ENCODE measurements at regions not wholly inside any gene's neighbourhood (a gene's known extent, or its start where the extent isn't known, plus 50 kb on each side); places are given as distances from the start of the nearest gene placed in this dataset.
"Not testable (repeated sequence)": the region's sequence is repeated elsewhere in the genome, so short reads cannot be mapped to it uniquely, and the experiment has no call there.

DNA sequence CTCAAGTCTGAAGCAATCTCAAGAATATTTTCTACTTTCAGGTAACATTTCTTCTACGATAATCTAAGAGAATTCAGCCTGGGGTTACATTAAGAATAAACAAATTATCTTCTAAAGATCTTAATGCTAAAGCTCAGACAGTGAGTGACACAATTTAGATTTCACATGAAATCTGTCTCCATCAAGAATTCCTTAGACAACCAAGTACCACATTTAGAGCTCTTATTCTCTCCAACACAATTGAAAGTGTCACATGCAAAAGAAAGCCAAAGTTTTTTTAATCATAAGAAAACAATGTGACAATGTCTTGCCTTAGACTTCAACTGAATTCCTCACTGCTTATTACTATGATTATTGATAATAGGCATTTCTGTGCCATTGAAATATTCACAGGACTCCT is 60.7 kb upstream of the FAT3 start:
- intact Hi-C loops (cut with micrococcal nuclease; ENCODE audit: unreplicated experiment): no loop called here
- ChIA-PET CTCF (no interaction called here), POLR2A (ENCODE audit: low non-redundant PET) (no interaction called here)

DNA sequence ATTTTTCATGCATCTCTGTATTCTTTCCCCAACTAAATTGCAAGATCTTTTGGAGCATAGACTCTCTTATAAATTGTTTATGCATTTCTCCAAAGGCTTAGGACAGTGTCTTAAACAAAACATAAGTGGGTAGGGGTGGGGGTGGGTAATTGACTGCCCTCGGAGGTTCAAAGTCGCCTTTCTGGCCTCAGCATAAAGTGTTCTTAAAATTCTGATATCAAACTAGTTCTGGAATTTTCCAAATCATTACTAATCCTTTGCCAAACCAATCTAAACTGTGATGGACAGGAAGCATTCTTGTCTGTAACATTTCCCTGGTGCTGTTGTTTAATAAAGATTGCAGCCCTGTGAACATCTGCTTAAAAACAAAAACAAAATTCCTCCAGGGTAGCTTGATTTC is 61.8 kb upstream of the FAT3 start:
- POLR2A ChIA-PET (ENCODE audit: low non-redundant PET): no interaction called here
- no peaks in the 10 kb centered on the region for H3K36me3 ChIP-seq (ENCODE audit: insufficient read depth, low read length, poor library complexity, severe bottlenecking)
- H3K9me3 ChIP-seq (ENCODE audit: low read depth, low read length, poor library complexity, severe bottlenecking): no peaks in the 10 kb centered on the region
- TF ChIP-seq, protein P1, sequence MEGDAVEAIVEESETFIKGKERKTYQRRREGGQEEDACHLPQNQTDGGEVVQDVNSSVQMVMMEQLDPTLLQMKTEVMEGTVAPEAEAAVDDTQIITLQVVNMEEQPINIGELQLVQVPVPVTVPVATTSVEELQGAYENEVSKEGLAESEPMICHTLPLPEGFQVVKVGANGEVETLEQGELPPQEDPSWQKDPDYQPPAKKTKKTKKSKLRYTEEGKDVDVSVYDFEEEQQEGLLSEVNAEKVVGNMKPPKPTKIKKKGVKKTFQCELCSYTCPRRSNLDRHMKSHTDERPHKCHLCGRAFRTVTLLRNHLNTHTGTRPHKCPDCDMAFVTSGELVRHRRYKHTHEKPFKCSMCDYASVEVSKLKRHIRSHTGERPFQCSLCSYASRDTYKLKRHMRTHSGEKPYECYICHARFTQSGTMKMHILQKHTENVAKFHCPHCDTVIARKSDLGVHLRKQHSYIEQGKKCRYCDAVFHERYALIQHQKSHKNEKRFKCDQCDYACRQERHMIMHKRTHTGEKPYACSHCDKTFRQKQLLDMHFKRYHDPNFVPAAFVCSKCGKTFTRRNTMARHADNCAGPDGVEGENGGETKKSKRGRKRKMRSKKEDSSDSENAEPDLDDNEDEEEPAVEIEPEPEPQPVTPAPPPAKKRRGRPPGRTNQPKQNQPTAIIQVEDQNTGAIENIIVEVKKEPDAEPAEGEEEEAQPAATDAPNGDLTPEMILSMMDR (conservative IDR thresholded peaks at IDR 0.05; ENCODE audit: low read depth, low read length): no peak
- H3K4me3 ChIP-seq (ENCODE audit: low read depth, low read length, poor library complexity, severe bottlenecking): no peak overlapping the region
- DNase-seq (ENCODE audit: low spot score): no peak
- no peak overlapping the region for H3K27ac ChIP-seq (ENCODE audit: low read depth, low read length, poor library complexity, severe bottlenecking)
- CTCF ChIA-PET: no interaction called here
- peaks cover 13% of the 10 kb centered on the region for H3K4me1 ChIP-seq (ENCODE audit: insufficient read depth, low read length, poor library complexity, severe bottlenecking)
- no TSS peak for BruUV-seq (replicated peaks)
- intact Hi-C loops (cut with micrococcal nuclease; ENCODE audit: unreplicated experiment): no loop called here
- H3K27me3 ChIP-seq (replicated peaks; ENCODE audit: insufficient read depth, low read depth, low read length, poor library complexity): no peaks in the 10 kb centered on the region

More for the DNA sequence above, 60.7 kb upstream of the FAT3 start:
- no peak overlapping the region for H3K4me3 ChIP-seq (ENCODE audit: low read depth, low read length, poor library complexity, severe bottlenecking)
- H3K9me3 ChIP-seq (ENCODE audit: low read depth, low read length, poor library complexity, severe bottlenecking): no peaks in the 10 kb centered on the region
- H3K27ac ChIP-seq (ENCODE audit: low read depth, low read length, poor library complexity, severe bottlenecking): no peak overlapping the region
- peaks cover 13% of the 10 kb centered on the region for H3K4me1 ChIP-seq (ENCODE audit: insufficient read depth, low read length, poor library complexity, severe bottlenecking)
- BruUV-seq (replicated peaks): no TSS peak
- no peak for DNase-seq (ENCODE audit: low spot score)
- no peaks in the 10 kb centered on the region for H3K27me3 ChIP-seq (replicated peaks; ENCODE audit: insufficient read depth, low read depth, low read length, poor library complexity)
- TF ChIP-seq EZH2 (IDR thresholded peaks at IDR 0.05; ENCODE audit: borderline replicate concordance, low read depth, low read length, poor library complexity, severe bottlenecking): no peak
- TF ChIP-seq, protein P1 (conservative IDR thresholded peaks at IDR 0.05; ENCODE audit: low read depth, low read length): no peak
- H3K36me3 ChIP-seq (ENCODE audit: insufficient read depth, low read length, poor library complexity, severe bottlenecking): no peaks in the 10 kb centered on the region

DNA sequence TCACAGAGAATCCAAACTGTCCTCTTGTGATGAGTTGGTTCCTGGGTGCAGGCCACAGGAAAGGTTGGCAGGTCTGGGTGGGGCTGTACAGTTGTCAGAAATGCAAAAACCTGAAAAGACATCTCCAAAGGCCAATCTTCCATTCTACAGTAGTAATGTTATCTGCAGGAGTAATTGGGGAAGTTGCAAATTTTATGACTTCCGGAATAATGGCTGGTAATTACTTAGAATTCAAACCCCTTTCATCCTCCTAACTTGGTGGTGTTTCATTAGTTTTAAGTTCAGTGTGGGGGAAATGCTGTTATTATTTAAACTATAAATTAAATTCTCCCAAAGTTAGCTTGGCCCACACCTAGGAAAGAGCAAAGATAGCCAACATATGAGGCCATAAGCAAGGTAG is 64.7 kb upstream of the FAT3 start:
- H3K9me3 ChIP-seq (ENCODE audit: low read depth, low read length, poor library complexity, severe bottlenecking): no peaks in the 10 kb centered on the region
- H3K4me1 ChIP-seq (ENCODE audit: insufficient read depth, low read length, poor library complexity, severe bottlenecking): peaks cover 13% of the 10 kb centered on the region
- CTCF ChIA-PET: no interaction called here
- TF ChIP-seq EZH2 (IDR thresholded peaks at IDR 0.05; ENCODE audit: borderline replicate concordance, low read depth, low read length, poor library complexity, severe bottlenecking): no peak
- TF ChIP-seq, protein P1 (conservative IDR thresholded peaks at IDR 0.05; ENCODE audit: low read depth, low read length): no peak
- no peaks in the 10 kb centered on the region for H3K36me3 ChIP-seq (ENCODE audit: insufficient read depth, low read length, poor library complexity, severe bottlenecking)
- no peak overlapping the region for H3K4me3 ChIP-seq (ENCODE audit: low read depth, low read length, poor library complexity, severe bottlenecking)
- BruUV-seq (replicated peaks): no TSS peak
- DNase-seq (ENCODE audit: low spot score): peak; percentile 75
- H3K27me3 ChIP-seq (replicated peaks; ENCODE audit: insufficient read depth, low read depth, low read length, poor library complexity): no peaks in the 10 kb centered on the region
- H3K27ac ChIP-seq (ENCODE audit: low read depth, low read length, poor library complexity, severe bottlenecking): no peak overlapping the region
- intact Hi-C loops (cut with micrococcal nuclease; ENCODE audit: unreplicated experiment): no loop called here
- POLR2A ChIA-PET (ENCODE audit: low non-redundant PET): no interaction called here

DNA sequence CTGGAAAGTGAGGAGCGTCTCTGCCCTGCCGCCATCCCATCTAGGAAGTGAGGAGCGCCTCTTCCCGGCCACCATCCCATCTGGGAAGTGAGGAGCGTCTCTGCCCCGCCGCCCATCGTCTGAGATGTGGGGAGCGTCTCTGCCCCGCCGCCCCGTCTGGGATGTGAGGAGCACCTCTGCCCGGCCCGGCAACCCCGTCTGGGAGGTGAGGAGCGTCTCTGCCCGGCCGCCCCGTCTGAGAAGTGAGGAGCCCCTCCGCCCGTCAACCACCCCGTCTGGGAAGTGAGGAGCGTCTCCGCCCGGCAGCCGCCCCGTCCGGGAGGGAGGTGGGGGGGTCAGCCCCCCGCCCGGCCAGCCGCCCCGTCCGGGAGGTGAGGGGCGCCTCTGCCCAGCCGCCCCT is 67.2 kb upstream of the FAT3 start:
- peaks cover 13% of the 10 kb centered on the region for H3K4me1 ChIP-seq (ENCODE audit: insufficient read depth, low read length, poor library complexity, severe bottlenecking)
- CTCF ChIA-PET; BruUV-seq (replicated peaks); H3K27ac ChIP-seq (ENCODE audit: low read depth, low read length, poor library complexity, severe bottlenecking); H3K36me3 ChIP-seq (ENCODE audit: insufficient read depth, low read length, poor library complexity, severe bottlenecking); H3K4me3 ChIP-seq (ENCODE audit: low read depth, low read length, poor library complexity, severe bottlenecking); H3K27me3 ChIP-seq (replicated peaks; ENCODE audit: insufficient read depth, low read depth, low read length, poor library complexity); H3K9me3 ChIP-seq (ENCODE audit: low read depth, low read length, poor library complexity, severe bottlenecking); DNase-seq (ENCODE audit: low spot score); POLR2A ChIA-PET (ENCODE audit: low non-redundant PET); intact Hi-C loops (cut with micrococcal nuclease; ENCODE audit: unreplicated experiment): not testable (repeated sequence)
